HG02885 (cell line): ENCODE measurements at regions not wholly inside any gene's neighbourhood (a gene's known extent, or its start where the extent isn't known, plus 50 kb on each side); places are given as distances from the start of the nearest gene placed in this dataset.
"Not testable (repeated sequence)": the region's sequence is repeated elsewhere in the genome, so short reads cannot be mapped to it uniquely, and the experiment has no call there.

Source experiments
- ATAC-seq: cut with Tn5 transposase; IDR thresholded peaks from one replicate; pipeline ENCODE4 v1.9.1; 2021; ENCODE audit warnings: mild to moderate bottlenecking; ENCODE audit not compliant: unreplicated experiment, poor library complexity

DNA sequence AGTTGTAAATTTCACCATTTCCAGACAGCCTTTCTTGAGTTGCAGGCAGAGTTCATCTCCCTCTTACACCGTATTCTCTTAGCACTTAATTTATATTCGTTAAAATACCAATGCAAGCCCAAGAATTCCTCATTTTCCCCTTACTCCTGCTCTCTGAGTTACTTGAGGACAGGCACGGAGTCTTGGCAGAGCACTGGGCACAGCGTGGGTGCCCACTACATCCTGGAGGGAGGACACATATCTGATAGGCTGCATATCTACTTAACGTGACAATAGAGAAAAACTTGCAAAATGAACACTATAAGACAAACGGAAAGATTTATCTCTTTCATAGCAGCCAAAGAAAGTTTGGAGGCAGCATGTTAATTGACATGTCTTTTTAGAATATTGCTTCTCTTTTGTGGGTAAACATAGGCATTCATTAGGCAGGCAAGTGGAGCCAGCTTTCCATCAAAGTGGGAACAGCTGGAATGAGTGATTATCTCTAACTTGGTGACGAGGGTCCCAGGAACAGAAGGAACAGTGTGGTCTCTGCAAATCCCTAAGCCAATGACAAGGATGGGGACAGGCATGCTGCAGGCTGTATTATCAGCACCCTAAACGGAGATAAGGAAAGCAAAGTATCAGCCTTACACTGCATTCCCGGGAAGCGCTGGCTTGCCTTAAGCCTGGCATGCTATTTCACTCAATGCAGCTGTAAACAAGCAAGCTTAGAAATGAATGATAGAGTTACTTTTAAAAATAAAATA, 116.5 kb downstream of the RTP4 start:
- no peak for ATAC-seq

DNA sequence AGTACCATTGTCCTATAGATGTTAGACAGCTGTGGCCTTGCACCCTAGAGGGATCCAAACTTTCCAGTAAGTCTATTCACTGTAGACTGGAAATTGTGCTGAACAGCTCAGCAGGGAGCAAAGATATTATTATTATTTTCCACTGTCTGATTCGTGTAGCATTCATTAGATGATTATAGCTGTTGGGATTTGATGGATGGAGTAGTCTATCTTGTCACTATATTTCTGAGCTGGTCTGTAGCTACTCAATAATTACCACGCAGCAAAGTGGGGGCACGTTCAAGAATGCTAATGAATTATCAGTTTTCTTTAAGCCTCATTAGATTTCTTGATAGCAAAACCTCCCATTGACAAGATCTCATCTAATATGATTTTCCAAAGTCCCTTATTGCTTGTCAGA, 113.2 kb downstream of the RTP4 start:
- no peak for ATAC-seq

DNA sequence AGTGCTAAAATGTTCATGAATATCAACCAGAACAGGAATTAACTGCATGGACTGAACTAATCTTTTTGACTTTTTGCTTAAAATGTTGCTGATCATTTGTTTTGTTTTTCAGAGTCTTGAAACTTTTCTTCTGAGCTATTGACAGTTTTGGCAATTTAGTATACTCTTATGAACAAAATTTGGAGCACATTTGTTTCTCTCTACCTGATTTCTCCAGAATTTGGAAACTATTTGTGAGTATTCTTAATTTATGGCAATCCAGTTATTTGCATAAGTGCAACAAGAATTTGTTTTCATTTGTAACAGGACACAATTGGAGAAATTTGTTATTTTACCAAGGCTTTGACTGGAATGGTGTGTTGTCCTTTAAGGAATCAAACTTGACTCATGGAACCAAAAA, 107.4 kb downstream of the RTP4 start:
- not testable (repeated sequence) for ATAC-seq

DNA sequence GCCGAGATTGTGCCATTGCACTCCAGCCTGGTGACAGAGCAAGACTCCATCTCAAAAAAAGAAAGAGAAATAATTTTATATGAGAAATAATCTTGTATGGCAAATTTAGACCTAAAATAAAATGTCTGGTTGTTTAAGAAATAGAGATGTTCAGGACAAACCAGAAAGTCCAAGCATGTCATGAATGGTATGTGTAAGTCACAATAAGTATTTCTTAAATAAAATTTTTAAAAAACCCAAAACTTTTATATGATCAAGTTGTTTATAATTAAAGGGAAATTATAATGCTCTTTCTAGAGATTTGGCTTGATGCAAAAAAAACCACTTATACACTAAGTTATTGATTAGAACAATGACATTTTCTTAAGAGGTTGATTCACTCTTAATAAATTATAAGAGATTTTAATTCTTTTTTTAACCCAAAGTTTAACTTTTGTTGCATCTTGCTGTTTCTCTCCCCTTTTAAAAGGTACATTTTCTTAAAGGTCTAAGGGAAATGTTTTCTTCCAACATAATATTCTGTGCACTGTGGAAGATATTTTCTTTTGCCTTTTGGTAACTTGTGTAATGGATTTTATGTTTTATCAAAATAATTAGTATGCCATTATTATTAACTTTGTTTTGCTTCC, 105.7 kb downstream of the RTP4 start:
- ATAC-seq, result no peak

DNA sequence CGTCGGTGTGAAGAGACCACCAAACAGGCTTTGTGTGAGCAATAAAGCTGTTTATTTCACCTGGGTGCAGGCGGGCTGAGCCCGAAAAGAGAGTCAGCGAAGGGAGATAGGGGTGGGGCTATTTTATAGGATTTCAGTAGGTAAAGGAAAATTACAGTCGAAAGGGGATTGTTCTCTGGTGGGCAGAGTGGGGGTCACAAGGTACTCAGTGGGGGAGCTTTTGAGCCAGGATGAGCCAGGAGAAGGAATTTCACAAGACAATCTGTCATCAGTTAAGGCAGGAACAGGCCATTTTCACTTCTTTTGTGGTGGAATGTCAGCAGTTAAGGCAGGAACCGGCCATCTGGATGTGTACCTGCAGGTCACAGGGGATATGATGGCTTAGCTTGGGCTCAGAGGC, 98.1 kb downstream of the RTP4 start:
- not testable (repeated sequence) for ATAC-seq

DNA sequence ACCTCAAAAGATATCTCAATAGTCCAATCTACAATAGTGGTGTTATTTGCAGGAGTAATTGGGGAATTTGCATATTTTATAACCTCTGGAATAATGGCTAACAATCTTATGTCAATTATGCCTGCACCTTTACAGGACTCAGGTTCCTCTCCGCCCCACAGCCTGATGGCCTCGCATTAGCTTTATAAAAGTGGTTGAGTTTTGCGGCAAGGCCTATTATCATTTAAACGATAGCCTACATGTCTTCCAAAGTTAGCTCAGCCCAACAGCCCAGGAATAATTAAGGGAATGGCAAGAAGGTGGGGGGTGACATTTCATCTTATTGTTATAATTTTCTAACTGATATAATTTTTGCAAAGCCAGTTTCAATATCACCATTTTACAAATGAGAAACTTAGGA, 97.3 kb downstream of the RTP4 start:
- ATAC-seq, result no peak

DNA sequence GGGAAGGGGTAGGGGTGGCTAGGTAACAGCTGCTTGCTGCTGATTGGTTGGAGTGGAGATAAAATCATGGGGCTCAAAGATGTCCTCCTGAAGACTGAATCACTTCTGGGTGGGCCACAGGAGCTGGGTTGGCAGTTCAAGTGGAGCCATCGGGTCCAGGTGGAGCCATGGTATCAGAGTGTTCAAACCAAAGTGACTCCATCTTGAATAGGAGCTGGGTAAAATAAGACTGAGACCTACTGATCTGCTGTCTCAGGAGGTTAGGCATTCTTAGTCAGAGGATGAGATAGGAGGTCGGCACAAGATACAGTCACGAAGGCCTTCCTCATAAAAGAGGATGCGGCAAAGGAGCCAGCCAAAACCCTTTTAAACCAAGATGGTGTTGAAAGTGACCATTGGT, 96.5 kb downstream of the RTP4 start:
- no peak for ATAC-seq

DNA sequence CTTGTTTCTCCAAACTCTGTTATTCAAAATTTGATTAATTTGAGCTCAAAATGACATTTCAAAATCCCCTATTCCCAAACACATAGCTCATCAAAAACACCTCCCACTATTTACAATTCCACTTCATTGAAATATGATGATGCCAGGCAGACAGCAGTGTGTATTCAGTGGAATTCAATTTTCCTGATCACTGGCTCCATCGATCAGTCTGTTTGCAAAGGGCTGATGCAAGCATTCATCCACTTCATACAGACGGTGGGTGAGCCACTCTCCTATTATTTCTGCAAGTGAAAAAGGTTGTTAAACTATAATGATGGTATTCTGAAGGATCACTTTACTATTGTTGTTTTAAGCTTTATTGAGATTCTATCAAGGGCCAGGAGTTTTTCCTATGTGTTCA, 90.7 kb downstream of the RTP4 start:
- no peak for ATAC-seq

DNA sequence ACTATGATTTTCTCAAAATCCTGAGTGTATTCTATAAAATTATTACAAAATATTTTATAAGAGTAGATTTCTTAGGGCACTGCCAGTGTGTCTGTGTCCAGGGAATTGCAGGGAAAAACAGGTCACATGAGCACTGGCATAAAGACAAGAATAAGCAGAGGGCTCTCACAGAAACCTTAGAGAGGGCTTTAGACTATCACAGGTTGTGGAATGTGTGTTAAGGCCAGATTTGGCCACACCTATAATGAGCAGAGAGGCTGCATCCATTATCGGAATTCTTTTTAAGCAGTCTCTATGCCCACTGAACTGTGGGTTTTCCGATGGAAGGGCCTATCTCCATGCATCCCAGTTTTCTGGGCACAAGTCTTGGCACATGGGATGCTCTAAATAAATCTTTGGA, 90.2 kb downstream of the RTP4 start:
- no peak for ATAC-seq

DNA sequence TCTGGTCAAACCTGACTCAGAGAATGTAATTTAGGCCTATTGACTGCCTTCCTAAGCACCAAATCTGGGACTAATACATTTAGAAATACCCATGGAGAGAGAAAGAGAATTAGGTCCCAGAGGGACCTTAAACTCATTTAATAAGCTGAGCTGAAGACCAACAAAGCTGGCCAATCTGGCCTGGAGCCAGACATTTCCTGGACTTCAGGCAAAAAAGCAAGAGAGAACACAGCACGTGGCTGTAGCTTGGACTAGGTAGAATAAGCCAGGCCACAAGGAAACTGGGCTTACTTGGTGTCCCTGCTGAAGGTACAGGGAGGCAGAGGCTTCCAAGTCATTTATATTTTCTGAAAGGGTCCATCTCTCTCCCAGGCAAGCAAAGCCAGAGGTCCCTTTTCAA, 88.1 kb downstream of the RTP4 start:
- ATAC-seq, result no peak

DNA sequence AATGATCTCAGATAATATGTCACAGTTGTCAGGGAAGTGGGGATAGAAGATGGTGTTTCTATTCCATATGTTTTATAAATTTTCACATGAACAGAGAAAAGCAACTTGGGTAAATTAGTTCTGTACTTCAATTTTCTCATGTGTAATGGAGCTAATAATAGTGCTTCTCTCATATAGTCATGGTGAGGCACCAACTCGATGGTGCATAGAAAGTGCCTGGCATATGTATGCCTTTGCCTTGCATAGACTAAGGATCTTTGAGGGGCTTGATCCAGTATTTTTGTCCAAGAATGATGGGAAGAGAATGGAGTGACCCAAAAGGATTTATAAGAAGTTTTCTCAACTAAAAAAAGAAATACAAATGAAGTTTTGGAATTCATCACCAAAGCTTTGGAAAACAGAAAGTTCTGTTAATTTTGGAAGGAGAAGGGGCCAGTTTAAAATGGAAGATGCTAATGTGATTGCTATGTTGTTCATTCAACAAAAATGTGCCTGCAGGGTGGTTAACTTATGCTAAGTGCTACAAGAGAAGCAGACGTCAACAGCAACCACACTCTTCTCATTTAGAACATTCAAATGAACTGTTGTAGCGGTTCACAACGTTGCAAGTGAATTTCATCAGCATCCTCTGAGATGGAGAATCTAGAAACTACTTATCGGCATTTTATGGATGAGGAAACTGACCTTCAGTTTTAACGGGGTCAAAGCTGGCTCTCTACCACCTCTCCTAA, 86.1 kb downstream of the RTP4 start:
- no peak for ATAC-seq

DNA sequence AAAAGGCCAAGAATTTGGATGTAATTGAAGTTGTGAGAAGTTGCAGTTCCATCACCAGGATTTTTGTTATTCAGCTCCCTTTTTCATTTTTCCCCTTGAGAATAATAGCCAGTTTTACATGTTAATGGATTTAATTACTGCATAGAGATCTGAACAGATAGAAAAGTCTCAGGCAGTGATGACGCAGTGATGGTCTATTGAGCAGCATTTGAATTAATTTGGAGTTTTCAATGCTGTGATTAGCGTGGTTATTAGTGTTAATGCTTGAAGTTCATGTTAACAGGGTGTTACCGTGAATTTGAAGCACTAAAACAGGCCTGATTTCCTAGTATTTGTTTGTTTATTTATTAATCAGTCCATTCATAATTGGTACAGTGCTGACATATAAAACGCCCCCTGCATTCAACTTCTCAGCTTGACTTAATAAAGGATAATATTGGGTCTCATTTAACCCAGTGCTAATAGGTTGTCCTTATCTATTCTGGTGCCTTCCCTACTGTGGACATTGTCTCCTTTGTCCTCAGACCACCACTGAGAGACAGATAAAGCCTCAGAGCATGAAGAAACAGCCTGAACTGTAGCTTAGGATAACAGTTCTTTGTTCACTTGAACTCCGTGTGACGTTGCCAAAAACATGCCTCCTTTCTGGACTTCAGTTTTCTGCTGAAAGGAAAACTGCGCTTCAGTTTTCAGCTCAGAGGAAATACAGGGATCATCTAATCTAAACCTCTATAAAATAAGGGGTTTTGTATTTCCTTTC, 82.4 kb downstream of the RTP4 start:
- ATAC-seq, result no peak

DNA sequence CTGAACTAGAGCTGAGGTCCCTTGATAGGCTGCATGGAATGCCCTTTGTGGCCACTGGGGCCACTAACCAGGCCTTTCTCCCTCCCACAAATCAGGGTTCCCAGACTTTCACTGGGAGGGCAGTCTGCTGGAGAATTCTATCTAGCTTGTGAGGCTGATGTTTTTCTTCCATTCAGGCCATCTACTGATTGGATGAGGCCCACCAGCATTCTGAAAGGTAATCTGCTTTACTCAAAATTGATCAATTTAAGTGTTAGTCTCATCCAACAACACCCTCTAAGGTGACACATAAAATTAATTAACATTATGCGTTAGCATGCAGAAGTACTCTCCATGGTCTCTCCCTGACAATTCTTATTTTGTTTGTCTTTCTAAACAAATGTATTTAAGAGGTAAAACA, 80.5 kb downstream of the RTP4 start:
- no peak for ATAC-seq

DNA sequence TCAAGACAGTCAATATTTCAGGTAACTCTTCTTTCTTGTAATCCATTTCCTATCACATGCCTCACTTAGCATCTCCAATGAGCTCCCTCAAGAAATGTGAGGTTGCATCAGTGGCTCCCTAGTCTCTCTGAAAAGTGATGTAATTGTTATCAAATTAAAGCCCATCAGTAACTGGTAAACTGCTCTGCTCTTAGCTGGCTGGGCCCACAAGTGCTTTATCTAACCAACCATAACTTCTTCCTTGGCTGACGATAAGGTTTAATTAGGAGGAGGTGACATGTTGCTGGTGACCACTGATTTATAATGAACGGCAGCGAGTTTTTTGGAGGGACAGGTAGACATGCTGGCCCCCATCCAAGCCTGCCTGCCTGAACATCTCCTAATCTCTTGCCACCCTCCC, 79.6 kb downstream of the RTP4 start:
- ATAC-seq, result no peak

DNA sequence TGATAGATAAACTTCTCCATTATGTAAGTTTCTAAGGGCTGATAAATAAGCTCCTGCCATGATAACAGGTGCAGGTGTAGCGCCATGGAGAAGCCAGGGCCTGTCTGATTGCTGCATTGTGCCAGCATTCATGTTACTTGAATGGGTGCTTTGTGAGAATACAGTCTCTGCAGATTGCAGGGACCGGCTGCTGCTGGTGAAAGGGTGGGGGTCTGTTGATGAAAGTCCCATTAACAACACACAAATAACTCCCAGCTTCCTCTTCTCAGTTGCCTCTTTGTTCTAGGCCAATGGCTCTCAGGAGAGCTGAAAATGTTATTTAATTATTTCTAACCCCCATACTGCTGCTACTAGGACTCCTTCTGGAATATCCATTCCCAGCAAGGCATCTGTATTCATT, 77.2 kb downstream of the RTP4 start:
- no peak for ATAC-seq

DNA sequence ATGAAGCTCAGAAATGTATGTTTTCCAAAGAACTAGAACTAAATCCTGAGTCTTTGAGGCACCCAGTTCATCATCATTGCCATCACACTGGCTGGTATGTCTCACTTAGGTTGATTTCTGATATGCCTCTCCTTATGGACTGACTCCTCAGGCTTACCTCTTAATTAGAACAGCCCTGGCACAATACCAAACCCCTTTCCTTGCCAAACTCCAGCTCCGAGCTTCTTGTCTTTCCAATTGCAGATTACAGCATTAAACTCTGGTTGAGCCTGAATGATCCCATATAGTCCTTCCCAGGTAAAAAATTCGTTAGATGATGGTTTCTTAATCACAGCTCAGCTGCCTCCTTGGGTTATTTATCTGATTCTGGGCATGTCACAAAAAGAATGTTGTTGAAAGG, 66.3 kb downstream of the RTP4 start:
- no peak for ATAC-seq

DNA sequence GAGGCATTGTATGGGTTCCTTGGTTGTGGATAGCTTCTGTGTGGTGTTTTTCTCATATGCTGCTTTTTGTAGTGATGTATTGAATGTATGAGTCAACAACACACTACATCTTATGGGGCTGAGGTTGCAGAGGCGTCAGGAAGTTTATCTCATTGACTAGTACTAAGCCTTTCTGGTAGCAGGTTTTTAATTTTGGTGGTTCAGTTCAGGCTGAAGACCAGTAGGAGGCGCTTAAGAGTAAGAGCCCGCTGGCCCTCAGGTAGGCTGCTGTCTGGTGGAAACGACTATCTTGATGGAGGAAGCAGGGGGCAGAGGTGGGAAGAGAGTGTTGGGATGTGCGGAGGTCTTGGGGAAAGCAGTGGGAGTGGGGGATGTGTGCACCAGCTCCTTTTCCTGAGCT, 62.4 kb downstream of the RTP4 start:
- no peak for ATAC-seq
